HG03469 (cell line): ENCODE measurements at regions not wholly inside any gene's neighbourhood (a gene's known extent, or its start where the extent isn't known, plus 50 kb on each side); places are given as distances from the start of the nearest gene placed in this dataset.

ENCODE experiments used
- ATAC-seq: cut with Tn5 transposase; IDR thresholded peaks from one replicate; pipeline ENCODE4 v1.9.1; 2021; ENCODE audit warnings: mild to moderate bottlenecking, moderate library complexity, moderate number of reproducible peaks; ENCODE audit not compliant: unreplicated experiment

DNA sequence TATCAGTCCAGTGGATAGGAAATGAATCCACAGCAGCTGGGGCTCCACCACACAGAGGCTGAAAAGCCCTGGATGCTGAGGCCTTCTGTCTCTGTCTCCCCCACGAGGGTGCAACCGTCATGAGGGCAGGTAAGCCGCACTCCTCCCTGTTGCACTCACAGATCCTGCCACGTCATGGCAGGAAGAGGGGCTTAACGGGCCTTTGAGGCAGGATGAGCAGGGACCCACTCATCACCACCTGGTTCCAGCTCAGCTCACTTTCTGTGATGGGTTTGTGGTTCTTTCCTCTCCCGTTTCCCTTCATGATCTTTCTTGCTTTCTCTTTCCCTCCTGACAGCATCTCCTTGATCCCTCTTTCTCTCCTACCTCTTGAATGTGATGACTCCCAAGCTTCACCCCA is 575.2 kb downstream of the CCDC171 start:
- no peak for ATAC-seq

DNA sequence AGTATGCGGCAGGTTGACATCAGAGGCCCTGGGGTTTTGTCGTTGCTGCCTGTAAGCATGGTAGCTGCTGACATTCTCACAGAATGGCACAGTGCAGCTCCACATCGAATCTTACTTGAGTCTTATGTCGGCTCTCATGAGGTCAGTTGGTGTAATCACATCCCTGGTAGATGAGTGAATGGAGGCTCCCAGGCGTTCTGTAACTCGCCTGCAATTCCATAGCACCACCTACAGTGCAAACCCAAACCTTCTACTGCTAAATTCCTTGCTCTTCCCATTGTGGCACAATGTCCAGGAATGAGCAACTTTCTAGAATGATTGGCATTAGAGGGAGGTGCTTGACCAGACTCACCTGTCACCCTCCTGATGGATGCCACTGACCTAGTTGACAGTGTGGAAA is 578.4 kb downstream of the CCDC171 start:
- no peak for ATAC-seq

DNA sequence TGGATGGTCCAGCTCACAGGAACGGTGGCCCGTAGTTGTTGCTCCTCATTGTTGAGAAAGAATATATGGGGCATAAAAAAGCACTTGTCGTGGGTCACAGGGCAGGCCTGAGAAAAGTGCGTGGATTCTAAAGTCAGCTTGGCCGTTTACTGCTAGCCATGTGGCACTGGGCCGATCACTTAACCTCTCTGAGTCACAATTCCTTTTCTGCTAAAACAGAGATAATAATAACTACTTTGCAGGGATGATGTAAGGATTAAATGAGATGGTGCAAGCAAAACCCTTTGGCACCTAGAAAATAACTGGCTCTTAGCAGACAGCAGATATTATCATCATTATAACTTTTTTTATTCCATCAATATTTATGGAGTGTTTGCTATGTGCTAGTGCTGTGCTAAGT is 579.7 kb downstream of the CCDC171 start:
- no peak for ATAC-seq

DNA sequence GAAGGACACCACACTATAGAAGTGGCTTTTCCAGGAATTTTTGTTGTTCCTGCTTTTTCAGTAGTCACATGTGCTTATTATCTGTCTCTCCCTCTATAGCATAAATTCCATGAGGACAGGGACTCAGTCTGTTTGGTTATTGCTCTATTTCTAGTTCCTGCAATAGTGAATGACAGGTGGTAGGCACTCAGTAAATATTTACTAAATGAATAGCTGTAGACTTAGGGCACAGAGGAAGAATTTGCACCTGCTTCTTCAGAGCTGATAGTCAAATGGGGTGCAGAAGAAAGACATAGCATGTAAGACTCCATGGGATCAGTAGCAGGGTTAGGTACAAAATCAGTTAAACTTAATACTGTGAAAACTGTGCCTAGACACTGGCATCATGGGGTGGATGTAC is 580.2 kb downstream of the CCDC171 start:
- ATAC-seq: no peak

DNA sequence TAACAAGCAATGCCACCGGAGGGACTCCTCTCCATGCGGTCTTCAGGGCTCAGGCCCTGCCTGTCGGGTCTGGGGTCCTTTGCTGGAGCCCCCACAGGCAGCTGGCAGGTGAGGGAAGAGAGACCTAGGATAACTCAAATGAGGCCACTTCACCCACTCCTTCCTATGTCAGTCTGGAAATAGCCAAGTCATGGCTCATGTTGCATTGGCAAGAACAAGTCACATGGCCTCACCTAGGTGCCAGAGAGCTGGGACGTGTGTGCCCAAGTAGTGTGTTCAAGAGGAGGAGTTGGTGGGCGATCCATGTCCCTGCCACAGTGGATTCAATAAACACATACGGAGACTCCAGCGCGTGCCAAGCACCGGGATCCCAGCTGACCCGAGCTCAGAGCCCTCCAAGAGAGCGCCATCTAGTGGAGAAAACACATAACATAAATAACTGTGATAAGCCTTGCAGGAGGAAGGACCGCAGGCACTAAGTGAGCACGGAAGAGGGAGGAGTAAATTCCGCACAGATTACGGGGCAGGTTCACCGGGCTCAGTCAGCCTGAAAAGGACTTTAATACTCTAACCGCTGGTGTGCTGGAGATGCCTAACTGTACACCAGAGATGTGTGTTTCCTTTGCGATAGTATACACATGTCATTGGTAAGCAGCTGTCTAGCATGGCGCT is 580.8 kb downstream of the CCDC171 start:
- no peak for ATAC-seq

DNA sequence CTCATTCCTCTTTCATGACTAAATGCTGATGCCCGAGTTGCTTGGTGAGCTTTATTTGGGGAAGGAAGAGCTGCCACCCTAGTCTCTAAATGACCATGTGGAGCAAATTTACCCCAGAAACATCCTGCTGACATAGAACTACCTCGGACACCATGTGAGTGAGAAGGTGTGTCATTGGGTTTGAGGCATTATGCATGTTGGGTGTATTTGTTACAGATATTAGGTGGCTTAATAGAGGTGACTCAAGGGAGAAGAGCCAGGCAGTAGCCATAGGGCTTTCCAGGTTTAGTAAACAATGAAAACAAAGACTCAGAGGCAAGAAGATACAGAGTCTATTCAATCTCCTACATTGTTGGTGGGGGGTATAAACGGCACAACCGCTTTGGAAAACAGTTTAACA is 581.5 kb downstream of the CCDC171 start:
- ATAC-seq: no peak

DNA sequence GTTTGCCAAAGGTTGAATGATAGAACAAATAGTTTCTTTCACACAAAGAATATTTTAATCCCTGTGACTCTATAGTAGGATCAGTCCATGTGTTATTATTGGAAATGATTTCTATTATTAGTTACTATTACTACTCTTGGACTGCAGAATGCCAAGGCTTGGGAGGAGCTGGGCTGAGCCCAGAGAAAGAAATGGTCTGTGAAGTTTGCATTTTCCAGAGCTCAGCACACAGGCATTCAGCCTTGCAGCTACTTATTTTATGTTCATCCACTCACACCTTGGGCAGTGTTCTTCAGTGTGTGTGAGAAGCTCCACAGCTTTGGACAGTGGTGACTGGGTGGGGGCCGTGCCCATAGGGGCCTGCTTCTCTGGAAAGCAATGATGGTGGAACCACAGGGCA is 583.1 kb downstream of the CCDC171 start:
- ATAC-seq: no peak

DNA sequence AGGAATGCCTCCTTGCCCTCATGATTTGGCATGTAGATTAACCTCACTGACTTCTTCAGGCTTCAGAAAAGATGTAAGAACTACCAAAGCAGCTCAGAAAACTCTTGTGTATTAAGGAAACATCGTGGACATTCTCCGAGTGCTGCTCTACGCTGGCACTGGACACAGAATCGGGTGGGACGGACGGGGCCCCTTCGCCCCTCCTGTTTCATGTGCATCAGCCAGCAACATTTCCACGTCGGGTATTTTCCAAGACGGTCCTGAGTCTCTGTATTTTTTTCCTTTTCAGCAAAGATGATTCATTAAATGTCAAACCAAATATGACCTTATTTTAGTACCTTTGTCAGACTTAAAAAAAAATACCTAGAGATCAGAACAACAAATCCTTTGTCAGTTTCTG is 583.6 kb downstream of the CCDC171 start:
- no peak for ATAC-seq

DNA sequence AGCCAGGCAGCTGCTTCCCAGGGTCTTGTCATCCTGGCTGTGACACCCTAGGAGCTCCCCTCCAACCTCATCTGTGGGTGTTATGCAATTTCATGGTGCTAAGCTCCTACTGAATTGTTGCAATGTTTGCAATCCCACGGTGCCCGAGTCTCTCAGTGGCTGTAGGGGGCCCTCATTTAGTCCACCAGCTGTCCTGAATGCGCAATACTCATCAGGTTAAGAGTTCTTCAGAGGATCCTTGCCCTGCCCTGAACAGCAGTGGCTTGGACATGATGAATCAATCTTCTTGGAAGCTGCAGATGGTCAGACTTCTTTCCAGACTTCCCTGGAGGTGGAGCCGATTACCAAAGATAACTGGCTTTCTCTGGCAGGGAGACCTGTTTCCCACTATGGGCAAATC is 584.1 kb downstream of the CCDC171 start:
- ATAC-seq: no peak

DNA sequence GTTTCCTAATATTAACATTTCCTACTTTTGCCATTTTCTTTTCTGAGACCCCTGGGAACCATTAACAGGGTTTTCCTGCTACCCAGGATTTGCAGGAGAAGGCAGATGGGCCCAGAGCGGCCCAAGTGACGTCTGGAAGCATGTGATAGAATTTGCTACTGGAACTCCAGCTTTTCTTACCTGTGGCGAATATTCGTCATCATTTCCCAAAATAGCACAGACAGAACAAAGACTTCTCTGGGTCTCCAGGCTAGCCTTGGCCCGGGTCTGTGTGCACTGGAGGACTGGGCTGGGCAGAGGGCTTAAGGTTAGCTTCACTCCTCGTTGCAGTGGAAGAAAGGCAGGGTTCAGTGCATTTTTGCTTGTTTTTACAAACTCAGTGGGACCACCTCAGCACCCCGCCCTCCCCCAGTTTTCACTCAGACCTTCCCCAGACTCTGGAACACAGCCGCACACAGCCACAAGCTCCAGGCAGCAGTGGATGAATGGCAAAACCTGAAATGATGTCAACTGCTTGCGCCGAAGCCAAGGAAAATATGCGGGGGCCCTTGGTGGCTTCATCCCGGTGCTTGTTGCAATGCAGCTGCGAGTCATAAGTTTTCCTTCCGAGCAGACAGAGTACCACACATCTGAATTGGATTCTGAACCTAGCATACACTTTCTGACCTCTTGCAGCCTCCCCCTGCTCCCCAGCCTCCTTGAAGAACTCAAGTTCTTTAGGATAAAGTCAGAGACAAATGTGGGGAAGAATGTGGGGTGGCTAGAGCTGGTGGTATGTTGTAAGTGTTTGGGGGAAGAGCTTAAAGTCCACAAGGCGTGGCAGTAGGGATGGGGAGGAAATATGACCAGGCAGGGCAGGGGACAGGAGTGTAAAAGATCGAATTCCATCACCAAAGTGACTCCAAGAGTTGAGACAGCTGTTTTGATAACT is 586.0 kb downstream of the CCDC171 start:
- no peak for ATAC-seq

DNA sequence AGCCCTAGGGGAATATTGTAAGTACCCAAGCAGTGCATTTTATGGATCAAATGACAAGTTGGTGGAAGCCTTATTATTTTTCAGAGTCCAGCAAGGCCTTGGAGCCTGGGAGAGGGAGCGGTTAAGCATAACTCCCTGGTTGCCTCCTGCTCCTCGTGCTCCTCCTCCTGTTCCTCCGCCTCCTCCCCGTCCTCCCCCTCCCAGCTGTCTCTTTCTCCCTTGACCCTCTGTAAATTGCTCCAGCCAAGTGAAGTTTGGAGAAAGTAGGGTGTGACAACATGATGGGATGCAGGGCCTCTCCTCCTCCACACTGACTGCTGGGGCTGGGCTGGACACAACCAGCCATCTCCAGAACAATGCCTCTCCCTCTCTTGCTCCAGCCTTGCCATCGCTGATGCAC is 586.9 kb downstream of the CCDC171 start:
- ATAC-seq: no peak

DNA sequence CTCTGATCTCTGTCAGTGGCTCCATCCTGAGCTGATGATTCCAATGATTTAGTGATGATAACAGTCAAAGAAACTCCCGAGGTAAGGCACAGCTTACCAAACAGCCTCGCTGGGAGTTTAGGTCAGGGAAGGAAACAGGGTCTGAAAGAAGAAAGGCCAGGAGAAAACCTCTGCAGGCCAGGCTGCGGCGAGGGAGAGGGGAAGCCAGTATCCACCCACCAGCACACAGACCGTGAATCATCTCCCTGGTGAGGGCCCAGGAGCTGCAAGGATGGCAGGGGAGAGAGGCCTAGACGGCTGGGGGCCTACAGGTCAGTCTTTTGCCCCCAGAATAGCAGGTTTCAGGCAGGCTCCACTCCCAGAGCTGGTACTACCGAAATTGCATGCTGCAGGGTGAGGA is 590.5 kb downstream of the CCDC171 start:
- no peak for ATAC-seq

DNA sequence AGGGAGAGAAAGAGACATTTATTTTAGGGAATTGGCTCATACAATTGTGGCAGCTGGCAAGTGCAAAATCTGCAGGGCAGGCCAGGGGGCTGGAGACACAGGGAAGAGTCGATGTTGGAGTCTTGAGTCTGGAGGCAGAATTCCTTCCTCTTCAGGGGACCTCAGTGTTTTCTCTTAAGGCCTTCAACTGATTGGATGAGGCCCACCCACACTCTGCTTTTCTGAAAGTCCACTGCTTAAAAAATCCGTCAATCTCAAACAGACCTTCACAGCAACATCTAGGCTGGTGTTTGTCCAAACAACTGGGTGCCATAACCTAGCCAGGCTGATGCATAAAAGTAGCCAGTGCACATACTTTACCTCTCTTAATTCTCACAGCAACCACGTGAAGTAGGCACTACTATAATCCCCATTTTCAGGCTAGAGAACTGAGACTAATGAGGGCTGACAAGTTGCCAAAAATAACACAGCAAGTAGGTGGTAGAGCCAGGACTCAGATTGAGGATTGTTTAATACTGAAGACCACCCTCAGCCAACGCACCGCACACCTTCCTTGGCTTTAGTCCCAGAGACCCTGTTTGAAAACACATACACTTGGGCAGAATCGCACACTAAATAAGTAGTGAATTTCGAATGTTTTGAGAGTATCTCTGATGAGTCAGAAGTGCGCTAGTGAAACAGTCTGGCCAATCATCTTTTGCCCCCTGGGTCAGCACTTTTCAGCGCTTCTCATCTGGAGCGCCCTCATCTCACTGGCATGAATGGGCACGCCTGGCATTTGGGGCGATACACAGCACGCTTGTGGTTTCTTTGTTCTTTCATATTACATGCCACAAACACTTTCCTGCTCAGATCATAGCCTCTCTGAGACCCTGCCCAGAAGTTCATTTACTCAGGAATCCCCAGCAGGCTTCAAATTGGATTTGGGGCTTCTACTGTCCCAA is 591.4 kb downstream of the CCDC171 start:
- ATAC-seq: no peak

DNA sequence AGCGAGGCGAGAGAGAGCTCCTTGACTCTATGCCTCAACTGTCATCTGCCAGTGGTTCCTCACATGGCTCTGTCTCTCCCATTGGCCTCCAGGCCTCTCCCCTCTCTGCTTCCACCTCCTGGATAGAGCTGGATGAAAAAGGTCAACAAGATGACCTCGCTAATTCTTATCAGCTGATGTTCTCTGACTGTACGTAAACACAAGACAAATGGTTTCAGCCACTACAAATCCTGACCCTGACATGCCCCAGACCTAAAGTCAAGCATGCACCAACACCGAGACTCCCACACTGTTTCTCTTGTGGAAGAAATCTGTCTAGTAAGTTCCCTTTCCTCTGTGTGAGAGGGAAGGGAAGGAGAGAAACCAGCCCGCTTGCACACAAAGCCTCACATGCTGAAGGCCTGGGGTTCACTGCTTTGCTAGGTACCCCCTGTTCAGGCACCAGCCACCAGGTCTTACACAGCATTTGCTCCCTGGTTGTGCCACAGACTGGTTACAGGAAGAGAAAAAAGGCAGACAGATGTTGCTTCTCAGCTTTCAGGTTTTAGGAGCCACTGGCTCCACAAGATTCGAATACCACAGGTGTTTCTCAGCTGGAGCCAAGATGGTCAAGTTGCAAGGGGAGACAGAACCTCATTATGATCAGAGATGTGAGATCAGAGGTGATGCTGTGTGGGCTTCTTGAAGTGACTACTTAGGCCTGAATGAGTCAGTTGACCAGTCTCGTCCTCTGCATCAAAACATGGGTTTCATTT is 592.5 kb downstream of the CCDC171 start:
- ATAC-seq: no peak

DNA sequence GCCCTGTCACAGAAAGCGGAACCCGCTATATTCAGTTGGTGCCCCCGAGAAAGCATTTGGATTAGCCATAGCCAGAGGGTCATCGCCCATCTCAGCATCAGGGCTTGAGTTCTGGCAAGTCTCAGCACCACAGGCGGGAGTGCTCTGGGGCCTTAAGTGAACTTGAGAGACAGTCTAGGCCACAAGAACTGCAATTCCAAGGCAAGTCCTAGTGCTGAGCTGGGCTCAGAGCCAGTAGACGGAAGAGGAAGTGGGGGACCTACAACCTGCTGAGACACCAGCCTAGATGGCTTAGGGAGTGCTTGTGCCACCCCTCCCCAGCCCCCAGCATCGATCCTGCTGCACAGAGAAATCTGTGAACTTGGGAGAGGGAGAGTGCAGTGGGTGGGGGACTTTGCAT is 594.9 kb downstream of the CCDC171 start:
- no peak for ATAC-seq

DNA sequence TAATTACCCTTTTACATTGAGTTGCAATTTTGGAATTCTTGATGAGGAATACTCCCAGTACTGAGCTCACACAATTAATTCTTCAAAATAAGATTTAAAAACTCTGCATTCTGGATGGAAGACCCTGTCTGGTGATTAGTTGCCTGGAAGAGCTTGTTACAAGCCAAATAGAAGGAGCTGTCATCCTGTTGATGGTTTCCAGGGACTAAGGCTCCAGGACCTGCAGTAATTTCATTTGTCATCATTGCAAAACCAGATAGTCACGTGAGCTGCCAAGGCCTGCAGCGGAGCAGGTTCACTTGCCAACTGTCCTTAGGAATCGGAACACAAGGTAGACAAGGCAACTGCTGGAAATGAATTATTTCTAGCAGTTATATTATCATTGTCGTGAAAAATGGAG is 597.7 kb downstream of the CCDC171 start:
- ATAC-seq: no peak

DNA sequence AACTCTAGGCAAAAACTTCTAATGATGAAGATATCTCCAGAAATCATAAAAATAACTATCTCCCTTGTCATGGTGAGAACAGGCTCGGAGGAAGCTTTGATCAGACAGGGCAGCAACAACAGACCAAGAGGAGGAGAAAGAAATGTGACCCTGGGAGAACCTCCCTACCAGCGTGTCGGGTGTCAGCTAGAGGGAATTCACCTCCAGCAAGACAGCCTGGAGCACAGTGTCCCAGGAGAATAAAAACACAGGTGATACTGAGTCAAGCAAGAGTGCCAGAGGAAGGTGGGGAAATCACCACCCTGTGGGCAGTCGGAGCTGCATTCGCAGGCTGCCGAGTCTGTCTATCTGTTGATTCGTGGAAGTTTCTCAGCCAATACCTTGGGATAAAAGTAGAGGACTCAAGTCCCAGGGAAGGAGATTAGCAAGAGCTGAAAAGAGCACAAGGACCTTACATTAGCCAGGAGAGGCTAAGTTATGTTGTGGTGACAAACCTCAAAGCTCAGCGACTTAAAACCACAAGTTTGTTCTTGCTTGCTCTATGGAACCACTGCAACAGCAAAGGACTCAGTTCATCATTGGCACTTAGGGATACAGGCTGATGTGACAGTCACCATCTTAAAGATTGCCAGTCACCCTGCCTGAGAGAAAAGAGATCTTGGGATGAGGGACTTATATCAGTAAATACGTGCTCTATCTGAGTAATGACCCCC is 598.3 kb downstream of the CCDC171 start:
- no peak for ATAC-seq

DNA sequence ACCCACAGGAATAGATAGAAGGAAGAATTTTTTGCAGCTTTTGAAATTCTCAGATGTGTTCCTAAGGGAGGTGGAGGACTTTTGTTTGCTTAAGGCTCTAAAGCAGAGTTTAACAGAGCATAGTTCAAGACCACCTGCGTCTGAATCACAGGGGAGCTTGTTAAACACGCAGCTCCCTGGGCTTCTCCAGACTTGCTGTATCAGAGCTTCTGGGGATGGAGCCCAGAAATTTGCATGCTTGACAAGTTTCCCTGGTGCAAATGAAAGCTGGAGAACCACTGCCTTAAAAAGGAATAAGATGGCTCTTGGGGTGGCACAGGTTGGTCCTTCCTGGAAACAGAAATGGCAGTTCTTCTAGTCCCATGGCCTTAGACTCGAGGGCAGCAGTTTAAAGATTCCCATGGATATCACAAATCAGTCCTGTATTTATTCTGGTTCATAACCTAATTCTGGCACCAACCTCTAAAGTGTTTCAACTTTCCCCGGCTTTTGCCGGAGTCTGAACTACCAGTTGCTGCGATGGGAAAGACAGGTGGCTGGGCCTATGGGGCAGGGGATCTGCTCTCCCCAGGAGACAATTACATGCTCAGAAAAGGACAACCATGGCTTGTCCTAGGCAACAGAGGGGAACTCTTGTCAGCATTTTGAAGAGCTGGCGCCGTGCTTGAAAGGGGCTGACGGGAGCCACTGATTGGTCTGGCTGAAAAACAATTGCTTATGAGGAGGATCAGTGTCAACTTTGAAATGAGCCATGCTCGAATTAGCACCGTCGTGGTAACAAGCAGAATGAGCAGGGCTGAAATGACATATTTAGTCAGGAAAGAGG is 599.6 kb downstream of the CCDC171 start:
- ATAC-seq: no peak

DNA sequence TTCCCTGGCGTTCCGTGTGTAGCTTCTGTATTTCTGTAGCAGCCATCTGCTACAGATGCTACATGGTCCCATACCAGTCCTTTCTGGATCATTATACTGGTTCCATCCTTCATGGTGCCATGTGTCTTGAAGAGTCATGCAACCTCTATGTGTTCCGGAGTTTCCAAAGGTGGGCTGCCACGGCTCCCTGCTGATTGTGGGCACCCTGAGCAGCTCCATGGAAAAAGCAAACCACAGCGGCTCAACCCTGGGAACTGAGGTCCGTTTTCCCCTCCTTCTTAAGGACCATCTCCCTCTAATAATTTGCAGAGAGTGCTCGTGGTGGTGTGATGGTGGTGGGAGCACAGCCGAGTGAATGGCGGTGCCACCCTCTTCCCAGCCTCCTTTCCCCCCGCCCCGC is 600.4 kb downstream of the CCDC171 start:
- ATAC-seq: no peak
